Upper lobe of left lung (tissue), 4 donors: ENCODE measurements at regions not wholly inside any gene's neighbourhood (a gene's known extent, or its start where the extent isn't known, plus 50 kb on each side); places are given as distances from the start of the nearest gene placed in this dataset.

Experiments used
- EP300 ChIP-seq, 4 donors: sonication (generic); formaldehyde crosslinking; IDR thresholded peaks; one replicate each; pipeline ENCODE4 v1.5.1; 2017; ENCODE audit warnings: antibody characterized with exemption in 4 of 4, control low read depth in 2 of 4
- POLR2A ChIP-seq, 4 donors: fragments of 450-650 bp; IDR thresholded peaks; one replicate each; pipeline ENCODE4 v1.5.1; 2016 to 2017; ENCODE audit warnings: antibody characterized with exemption in 4 of 4, mild to moderate bottlenecking in 2 of 4
- POLR2AphosphoS5 ChIP-seq, 2 donors: sonication (generic); formaldehyde crosslinking; IDR thresholded peaks; one replicate each; pipeline ENCODE4 v1.5.1; 2017; ENCODE audit warnings: antibody characterized with exemption in 2 of 2
- TF ChIP-seq, protein P1 (sequence below), 6 experiments: fragments of 450-650 bp in 4 of 6; fragments of 200-600 bp in 2 of 6; sonication (generic) in 2 of 6; IDR thresholded peaks; one replicate each; pipeline ENCODE4 v1.5.1; 2016 to 2019; ENCODE audit warnings: antibody characterized with exemption in 6 of 6

- TF ChIP-seq POLR2AphosphoS5 (IDR thresholded peaks at IDR 0.05) (no peak), EP300 (IDR thresholded peaks at IDR 0.05) (no peak), POLR2A (IDR thresholded peaks at IDR 0.05) (no peak)
- TF ChIP-seq, protein P1, sequence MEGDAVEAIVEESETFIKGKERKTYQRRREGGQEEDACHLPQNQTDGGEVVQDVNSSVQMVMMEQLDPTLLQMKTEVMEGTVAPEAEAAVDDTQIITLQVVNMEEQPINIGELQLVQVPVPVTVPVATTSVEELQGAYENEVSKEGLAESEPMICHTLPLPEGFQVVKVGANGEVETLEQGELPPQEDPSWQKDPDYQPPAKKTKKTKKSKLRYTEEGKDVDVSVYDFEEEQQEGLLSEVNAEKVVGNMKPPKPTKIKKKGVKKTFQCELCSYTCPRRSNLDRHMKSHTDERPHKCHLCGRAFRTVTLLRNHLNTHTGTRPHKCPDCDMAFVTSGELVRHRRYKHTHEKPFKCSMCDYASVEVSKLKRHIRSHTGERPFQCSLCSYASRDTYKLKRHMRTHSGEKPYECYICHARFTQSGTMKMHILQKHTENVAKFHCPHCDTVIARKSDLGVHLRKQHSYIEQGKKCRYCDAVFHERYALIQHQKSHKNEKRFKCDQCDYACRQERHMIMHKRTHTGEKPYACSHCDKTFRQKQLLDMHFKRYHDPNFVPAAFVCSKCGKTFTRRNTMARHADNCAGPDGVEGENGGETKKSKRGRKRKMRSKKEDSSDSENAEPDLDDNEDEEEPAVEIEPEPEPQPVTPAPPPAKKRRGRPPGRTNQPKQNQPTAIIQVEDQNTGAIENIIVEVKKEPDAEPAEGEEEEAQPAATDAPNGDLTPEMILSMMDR (IDR thresholded peaks at IDR 0.05), result no peak
Measured at GRCh38 chr5:145104106-145104505, 731.0 kb downstream of the PRELID2 start.
